Uterus (tissue), 3 donors: ENCODE measurements at regions not wholly inside any gene's neighbourhood (a gene's known extent, or its start where the extent isn't known, plus 50 kb on each side); places are given as distances from the start of the nearest gene placed in this dataset.

ENCODE experiments used
- DNase-seq, 2 donors: peaks; one replicate each; pipeline ENCODE4 v3.0.0-alpha.2; 2019 to 2020
- H3K27ac ChIP-seq, 2 donors: fragments of 200-600 bp; sonication (generic); 1 replicate in 1 of 2; 2 replicates in 1 of 2; pipeline ENCODE4 v1.5.1; 2016 to 2018
- H3K27me3 ChIP-seq, 2 donors: fragments of 200-600 bp; sonication (generic); one replicate each; pipeline ENCODE4 v1.5.1; 2018 to 2019; ENCODE audit warnings: control low read depth in 1 of 2
- H3K36me3 ChIP-seq, 2 donors: fragments of 200-600 bp; sonication (generic); one replicate each; pipeline ENCODE4 v1.5.1; 2019; ENCODE audit warnings: control low read depth in 1 of 2
- H3K4me1 ChIP-seq, 2 donors: fragments of 200-600 bp; sonication (generic); one replicate each; pipeline ENCODE4 v1.5.1; 2018 to 2019; ENCODE audit warnings: control low read depth in 1 of 2
- H3K4me3 ChIP-seq, 2 donors: fragments of 200-600 bp; sonication (generic); 1 replicate in 1 of 2; 2 replicates in 1 of 2; pipeline ENCODE4 v1.5.1; 2018 to 2019; ENCODE audit warnings: mild to moderate bottlenecking in 1 of 2
- H3K9me3 ChIP-seq, 2 donors: fragments of 200-600 bp; sonication (generic); one replicate each; pipeline ENCODE4 v1.5.1; 2019; ENCODE audit warnings: control low read depth in 1 of 2
- POLR2A ChIP-seq, 2 donors: fragments of 450-650 bp; IDR thresholded peaks; one replicate each; pipeline ENCODE4 v1.6.1; 2016; ENCODE audit warnings: antibody characterized with exemption in 2 of 2, mild to moderate bottlenecking in 1 of 2, moderate library complexity in 1 of 2
- intact Hi-C: fragments of 100-400 bp; cut with DNase I; formaldehyde crosslinking; loops from one replicate; pipeline ENCODE4 v1.15.1; 2023; ENCODE audit warnings: low total_unique reads
- TF ChIP-seq, protein P1 (sequence below), 4 experiments: fragments of 200-600 bp in 2 of 4; fragments of 450-650 bp in 2 of 4; sonication (generic) in 2 of 4; IDR thresholded peaks; one replicate each; pipeline ENCODE4 v1.5.1; 2016 to 2019; ENCODE audit warnings: antibody characterized with exemption in 4 of 4, mild to moderate bottlenecking in 2 of 4, moderate library complexity in 1 of 4
- donor health status: DM: yes; HTN: yes; CAD: no.

DNA sequence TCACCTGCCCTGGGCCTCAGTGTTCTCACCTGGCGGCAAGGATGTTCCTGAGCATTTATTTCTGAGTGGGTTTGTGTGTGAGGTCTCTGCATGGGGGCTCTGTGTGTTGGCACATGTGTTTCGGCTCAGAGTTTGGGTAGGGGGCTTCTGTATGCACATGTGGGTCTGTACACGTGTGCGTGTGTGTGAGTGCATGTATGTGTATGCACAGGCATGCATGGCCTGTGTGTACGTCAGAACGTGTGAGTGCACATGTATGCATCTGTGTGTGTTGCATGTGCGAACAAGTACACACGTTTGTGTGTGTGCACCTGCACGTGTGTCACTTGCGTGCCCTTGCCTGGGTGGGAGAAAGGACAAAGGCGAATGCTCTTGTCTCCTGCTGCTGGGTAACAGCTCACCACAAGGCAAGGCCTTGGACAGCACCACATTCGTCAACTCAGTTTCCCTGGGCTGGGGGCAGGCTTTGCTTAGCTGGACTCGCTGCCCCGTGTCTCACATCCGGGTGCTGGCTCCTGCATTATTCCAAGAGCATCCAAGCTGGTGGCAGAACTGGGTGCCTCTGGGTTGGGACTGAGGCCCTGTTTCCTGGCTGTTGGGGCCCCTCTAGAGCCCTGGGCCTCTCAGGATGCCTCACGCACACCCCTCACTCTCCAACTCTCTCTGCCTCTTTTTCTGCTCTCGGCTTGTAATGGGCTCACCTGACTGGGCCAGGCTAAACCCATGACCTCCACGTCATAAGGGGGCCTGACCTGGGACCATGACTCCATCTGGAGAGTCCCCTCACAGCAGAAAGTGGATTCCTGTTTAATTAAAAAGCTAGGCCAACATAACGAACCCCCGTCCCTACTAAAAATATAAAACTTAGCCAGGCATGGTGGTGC lies 153.6 kb upstream of the C14orf180 start:
- intact Hi-C loops, result no loop called here
- DNase-seq, result no peak
- no peak overlapping the region for H3K4me3 ChIP-seq
- no peaks in the 10 kb centered on the region for H3K36me3 ChIP-seq
- no peaks in the 10 kb centered on the region for H3K27me3 ChIP-seq
- TF ChIP-seq POLR2A (IDR thresholded peaks at IDR 0.05), result no peak
- H3K27ac ChIP-seq, result no peak overlapping the region
- no peaks in the 10 kb centered on the region for H3K9me3 ChIP-seq
- no peaks in the 10 kb centered on the region for H3K4me1 ChIP-seq

DNA sequence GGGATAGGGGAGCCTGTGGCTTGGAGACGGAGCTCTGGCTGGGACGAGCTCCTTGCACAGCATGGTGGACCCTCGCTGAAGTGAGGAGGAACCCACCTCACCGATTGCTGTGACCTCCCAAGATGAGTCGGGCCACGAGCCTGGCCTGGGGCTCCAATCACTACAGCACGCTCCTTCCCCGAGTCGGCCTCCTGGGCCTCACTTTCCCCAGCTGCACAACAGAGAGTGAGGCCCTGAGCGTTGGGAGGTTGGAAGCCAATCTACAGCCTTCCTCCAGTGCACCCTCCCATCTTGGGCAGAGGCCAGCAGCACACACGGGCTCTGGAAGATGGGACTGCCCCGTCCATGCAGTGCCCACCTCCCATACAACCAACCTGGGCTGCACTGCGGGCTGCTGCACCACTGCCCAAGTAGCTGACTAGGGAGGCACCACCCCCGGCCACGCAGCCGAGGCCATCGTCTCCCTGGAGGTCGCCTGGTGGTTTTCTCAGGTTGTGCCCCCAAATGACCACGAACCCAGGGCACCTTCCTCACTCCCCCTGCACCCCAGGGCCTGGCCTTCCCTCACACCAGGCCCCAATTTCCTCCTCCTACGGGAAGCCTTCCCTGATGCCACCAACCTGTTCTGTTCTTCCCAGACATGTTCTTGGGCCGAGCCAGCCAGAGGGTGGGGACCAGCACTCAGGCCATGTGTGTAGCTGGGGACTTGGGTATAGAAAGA lies 152.3 kb upstream of the C14orf180 start:
- Histone ChIP-seq H3K36me3 (no peaks in the 10 kb centered on the region), H3K27me3 (no peaks in the 10 kb centered on the region), H3K9me3 (no peaks in the 10 kb centered on the region), H3K4me3 (no peak overlapping the region), H3K27ac (no peak overlapping the region), H3K4me1 (no peaks in the 10 kb centered on the region)
- intact Hi-C loops, result no loop called here
- DNase-seq, result no peak
- TF ChIP-seq, protein P1, sequence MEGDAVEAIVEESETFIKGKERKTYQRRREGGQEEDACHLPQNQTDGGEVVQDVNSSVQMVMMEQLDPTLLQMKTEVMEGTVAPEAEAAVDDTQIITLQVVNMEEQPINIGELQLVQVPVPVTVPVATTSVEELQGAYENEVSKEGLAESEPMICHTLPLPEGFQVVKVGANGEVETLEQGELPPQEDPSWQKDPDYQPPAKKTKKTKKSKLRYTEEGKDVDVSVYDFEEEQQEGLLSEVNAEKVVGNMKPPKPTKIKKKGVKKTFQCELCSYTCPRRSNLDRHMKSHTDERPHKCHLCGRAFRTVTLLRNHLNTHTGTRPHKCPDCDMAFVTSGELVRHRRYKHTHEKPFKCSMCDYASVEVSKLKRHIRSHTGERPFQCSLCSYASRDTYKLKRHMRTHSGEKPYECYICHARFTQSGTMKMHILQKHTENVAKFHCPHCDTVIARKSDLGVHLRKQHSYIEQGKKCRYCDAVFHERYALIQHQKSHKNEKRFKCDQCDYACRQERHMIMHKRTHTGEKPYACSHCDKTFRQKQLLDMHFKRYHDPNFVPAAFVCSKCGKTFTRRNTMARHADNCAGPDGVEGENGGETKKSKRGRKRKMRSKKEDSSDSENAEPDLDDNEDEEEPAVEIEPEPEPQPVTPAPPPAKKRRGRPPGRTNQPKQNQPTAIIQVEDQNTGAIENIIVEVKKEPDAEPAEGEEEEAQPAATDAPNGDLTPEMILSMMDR (IDR thresholded peaks at IDR 0.05), result no peak
- no peak for TF ChIP-seq POLR2A (IDR thresholded peaks at IDR 0.05)

GRCh38 chr14:104428333-104428851 lies 151.2 kb upstream of the C14orf180 start:
- H3K4me1 ChIP-seq, result no peaks in the 10 kb centered on the region
- DNase-seq, result no peak
- TF ChIP-seq, protein P1 (IDR thresholded peaks at IDR 0.05), result no peak
- no peak for TF ChIP-seq POLR2A (IDR thresholded peaks at IDR 0.05)
- no peaks in the 10 kb centered on the region for H3K9me3 ChIP-seq
- H3K4me3 ChIP-seq, result no peak overlapping the region
- H3K36me3 ChIP-seq, result no peaks in the 10 kb centered on the region
- intact Hi-C loops, result no loop called here
- no peaks in the 10 kb centered on the region for H3K27me3 ChIP-seq
- H3K27ac ChIP-seq, result no peak overlapping the region

DNA sequence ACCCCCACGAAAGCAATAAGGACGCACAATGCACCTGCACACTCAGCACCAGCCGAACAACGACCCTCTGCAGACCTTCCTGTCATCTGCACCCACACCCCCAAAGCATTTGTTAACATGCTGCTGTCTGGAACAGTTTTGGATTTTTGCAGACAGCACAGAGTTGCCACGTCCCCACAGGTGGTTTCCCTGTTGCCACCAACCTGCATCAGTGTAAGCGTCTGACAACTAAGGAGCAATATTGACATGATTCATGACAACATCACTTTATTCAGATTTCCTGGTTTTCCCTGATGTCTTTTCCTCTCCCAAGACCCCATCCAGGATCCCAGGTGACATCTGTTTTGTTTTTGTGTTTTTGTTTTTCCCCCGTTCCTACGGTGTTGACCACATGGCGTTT lies 150.7 kb upstream of the C14orf180 start:
- intact Hi-C loops, result no loop called here
- no peak for DNase-seq
- no peaks in the 10 kb centered on the region for H3K9me3 ChIP-seq
- no peaks in the 10 kb centered on the region for H3K27me3 ChIP-seq
- no peak overlapping the region for H3K27ac ChIP-seq
- H3K36me3 ChIP-seq, result no peaks in the 10 kb centered on the region
- TF ChIP-seq, protein P1 (IDR thresholded peaks at IDR 0.05), result no peak
- TF ChIP-seq POLR2A (IDR thresholded peaks at IDR 0.05), result no peak
- no peak overlapping the region for H3K4me3 ChIP-seq
- H3K4me1 ChIP-seq, result no peaks in the 10 kb centered on the region

- TF ChIP-seq POLR2A (IDR thresholded peaks at IDR 0.05), result no peak
- TF ChIP-seq, protein P1 (IDR thresholded peaks at IDR 0.05), result no peak
- Histone ChIP-seq H3K27me3 (no peaks in the 10 kb centered on the region), H3K27ac (no peak overlapping the region), H3K4me1 (no peaks in the 10 kb centered on the region), H3K36me3 (no peaks in the 10 kb centered on the region), H3K4me3 (no peak overlapping the region), H3K9me3 (no peaks in the 10 kb centered on the region)
- no peak for DNase-seq
- intact Hi-C loops, result no loop called here
These were observed 150.2 kb upstream of the C14orf180 start for GRCh38 chr14:104429291-104429861.
